HK-2 (cell line): ENCODE measurements at regions not wholly inside any gene's neighbourhood (a gene's known extent, or its start where the extent isn't known, plus 50 kb on each side); places are given as distances from the start of the nearest gene placed in this dataset.
"Not testable (repeated sequence)": the region's sequence is repeated elsewhere in the genome, so short reads cannot be mapped to it uniquely, and the experiment has no call there.

Experiments
- DNase-seq: peaks from one replicate; pipeline ENCODE4 v3.0.0-alpha.2; 2018; ENCODE audit not compliant: unreplicated experiment

- DNase-seq = no peak
These were observed 231.9 kb downstream of the ATPSCKMT start for GRCh38 chr5:10017786-10018185.

- peak; percentile 36 for DNase-seq
These were observed 233.1 kb downstream of the ATPSCKMT start for GRCh38 chr5:10016559-10016958.

- DNase-seq = not testable (repeated sequence)
These were observed 234.0 kb downstream of the ATPSCKMT start for GRCh38 chr5:10015681-10016080.

- DNase-seq = no peak
These were observed 239.9 kb downstream of the ATPSCKMT start for GRCh38 chr5:10009802-10010201.

- no peak for DNase-seq
These were observed 262.6 kb downstream of the ATPSCKMT start for GRCh38 chr5:9987101-9987500.

GRCh38 chr5:9977070-9977469 is 272.6 kb downstream of the ATPSCKMT start:
- DNase-seq = no peak

- no peak for DNase-seq
These were observed 273.1 kb downstream of the ATPSCKMT start for GRCh38 chr5:9976621-9977020.

GRCh38 chr5:9972059-9972458 is 277.6 kb downstream of the ATPSCKMT start:
- DNase-seq = no peak

GRCh38 chr5:9971301-9971700 is 278.4 kb downstream of the ATPSCKMT start:
- DNase-seq = no peak

- no peak for DNase-seq
These were observed 290.8 kb downstream of the ATPSCKMT start for GRCh38 chr5:9958914-9959313.

- no peak for DNase-seq
These were observed 292.5 kb downstream of the ATPSCKMT start for GRCh38 chr5:9957214-9957613.

- DNase-seq = no peak
These were observed 293.0 kb downstream of the ATPSCKMT start for GRCh38 chr5:9956725-9957124.

GRCh38 chr5:9955586-9955985 is 294.1 kb downstream of the ATPSCKMT start:
- no peak for DNase-seq

GRCh38 chr5:9954869-9955268 is 294.8 kb downstream of the ATPSCKMT start:
- no peak for DNase-seq

GRCh38 chr5:9953691-9954090 is 296.0 kb downstream of the ATPSCKMT start:
- no peak for DNase-seq

GRCh38 chr5:9951865-9952516 is 297.7 kb downstream of the ATPSCKMT start:
- DNase-seq = no peak

GRCh38 chr5:9947944-9948343 is 301.7 kb downstream of the ATPSCKMT start:
- no peak for DNase-seq

- no peak for DNase-seq
These were observed 302.4 kb downstream of the ATPSCKMT start for GRCh38 chr5:9947225-9947714.

GRCh38 chr5:9932770-9933169 is 302.6 kb upstream of the TAS2R1 start:
- DNase-seq = no peak

GRCh38 chr5:9930156-9930555 is 300.0 kb upstream of the TAS2R1 start:
- no peak for DNase-seq

GRCh38 chr5:9928326-9928725 is 298.2 kb upstream of the TAS2R1 start:
- DNase-seq = no peak

- no peak for DNase-seq
These were observed 297.4 kb upstream of the TAS2R1 start for GRCh38 chr5:9927521-9927997.

- DNase-seq = no peak
These were observed 297.0 kb upstream of the TAS2R1 start for GRCh38 chr5:9927106-9927505.

GRCh38 chr5:9924614-9925013 is 294.5 kb upstream of the TAS2R1 start:
- DNase-seq = peak; percentile 22
